Femur (tissue), 1 donor: ENCODE measurements at regions not wholly inside any gene's neighbourhood (a gene's known extent, or its start where the extent isn't known, plus 50 kb on each side); places are given as distances from the start of the nearest gene placed in this dataset.

ENCODE experiments used
- DNase-seq: peaks from one replicate; pipeline ENCODE4 v3.0.0-alpha.2; 2017

GRCh38 chr18:75558790-75559189 is 131.3 kb upstream of the SMIM21 start:
- DNase-seq, result no peak

GRCh38 chr18:75556841-75557240 is 129.3 kb upstream of the SMIM21 start:
- no peak for DNase-seq

- no peak for DNase-seq
Measured at GRCh38 chr18:75554644-75555185, 127.2 kb upstream of the SMIM21 start.

GRCh38 chr18:75554176-75554575 is 126.7 kb upstream of the SMIM21 start:
- DNase-seq, result no peak

DNA sequence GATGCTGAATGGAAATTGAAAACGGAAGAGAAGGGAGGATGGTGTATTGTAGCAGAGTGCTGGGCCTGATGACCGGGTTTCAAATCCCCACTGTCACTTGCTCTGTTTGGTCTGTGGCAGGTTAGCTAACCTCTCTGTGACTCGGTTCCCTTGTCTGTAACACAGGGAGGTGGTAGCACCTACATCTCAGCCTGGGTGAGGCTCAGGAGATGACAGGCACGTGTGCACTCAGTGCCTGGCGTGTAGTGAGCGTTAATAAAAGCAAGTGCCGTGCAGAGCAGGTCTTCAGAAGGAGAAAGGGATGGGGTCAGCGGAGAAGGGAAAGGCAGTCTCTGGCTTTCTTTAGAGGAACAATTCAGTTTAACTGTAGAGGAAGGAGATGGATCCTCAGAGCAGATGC is 125.5 kb upstream of the SMIM21 start:
- DNase-seq, result no peak

DNA sequence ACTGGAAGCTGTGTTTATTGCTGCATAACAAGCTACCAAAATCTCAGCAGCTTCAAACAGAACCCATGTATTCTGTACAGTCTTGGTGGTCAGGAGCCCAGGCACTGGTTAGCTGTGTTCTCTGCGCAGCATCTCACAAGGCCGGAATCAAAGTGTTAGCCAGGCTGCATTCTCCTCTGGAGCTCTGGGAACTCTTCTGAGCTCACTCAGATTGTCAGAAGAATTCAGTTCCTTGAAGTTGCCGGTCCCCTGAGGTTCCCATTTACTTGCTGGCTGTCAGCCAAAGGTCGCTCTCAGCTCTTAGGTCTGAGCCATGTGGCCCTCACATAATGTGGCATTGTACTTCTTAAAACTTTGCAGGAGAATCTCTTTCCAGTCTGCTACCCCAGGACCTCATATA is 123.6 kb upstream of the SMIM21 start:
- no peak for DNase-seq

- DNase-seq, result peak; percentile 52
Measured at GRCh38 chr18:75548353-75548905, 120.9 kb upstream of the SMIM21 start.

DNA sequence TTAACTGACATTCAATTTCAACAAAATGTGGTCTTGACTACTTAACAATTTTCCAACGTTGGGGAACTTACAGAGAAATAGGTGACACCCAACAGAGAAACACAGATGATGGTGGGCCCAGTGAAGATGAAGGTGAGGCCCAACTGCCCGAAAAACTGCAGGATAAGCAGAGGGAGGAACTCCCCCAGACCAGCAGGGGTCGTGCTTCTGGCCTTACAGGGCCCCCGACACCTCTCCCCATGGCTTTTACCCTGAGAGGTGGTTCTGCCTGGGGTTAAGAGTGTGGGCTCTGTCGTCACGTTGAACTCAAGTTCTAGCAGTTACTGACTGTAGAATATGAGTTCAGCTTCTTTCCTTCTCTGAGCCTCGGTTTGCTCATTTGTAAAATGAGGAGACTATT is 119.5 kb upstream of the SMIM21 start:
- DNase-seq, result no peak

GRCh38 chr18:75545189-75545588 is 117.7 kb upstream of the SMIM21 start:
- DNase-seq, result no peak

GRCh38 chr18:75544496-75544895 is 117.0 kb upstream of the SMIM21 start:
- DNase-seq, result no peak

GRCh38 chr18:75544051-75544481 is 116.6 kb upstream of the SMIM21 start:
- no peak for DNase-seq

- DNase-seq, result no peak
Measured at GRCh38 chr18:75538727-75539126, 111.2 kb upstream of the SMIM21 start.

DNA sequence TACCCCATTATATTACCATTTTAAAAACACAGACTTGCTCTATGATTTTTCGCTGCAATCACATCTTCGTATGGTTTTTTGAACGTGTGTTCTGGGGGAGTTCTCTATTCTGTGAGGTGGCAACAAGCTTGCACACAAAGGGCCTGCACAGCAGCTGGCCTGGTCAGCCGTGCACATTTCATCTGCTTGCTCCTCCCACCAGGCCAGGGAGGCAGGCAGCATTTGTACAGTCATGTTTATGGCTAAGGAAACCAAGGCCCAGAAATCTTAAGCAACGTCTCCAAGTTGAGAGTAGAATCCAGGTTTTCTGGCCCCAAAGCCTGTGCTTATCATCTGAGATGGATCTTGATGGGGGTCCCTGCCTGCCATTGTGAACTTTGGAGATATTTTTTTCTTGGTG is 106.4 kb upstream of the SMIM21 start:
- DNase-seq, result no peak

DNA sequence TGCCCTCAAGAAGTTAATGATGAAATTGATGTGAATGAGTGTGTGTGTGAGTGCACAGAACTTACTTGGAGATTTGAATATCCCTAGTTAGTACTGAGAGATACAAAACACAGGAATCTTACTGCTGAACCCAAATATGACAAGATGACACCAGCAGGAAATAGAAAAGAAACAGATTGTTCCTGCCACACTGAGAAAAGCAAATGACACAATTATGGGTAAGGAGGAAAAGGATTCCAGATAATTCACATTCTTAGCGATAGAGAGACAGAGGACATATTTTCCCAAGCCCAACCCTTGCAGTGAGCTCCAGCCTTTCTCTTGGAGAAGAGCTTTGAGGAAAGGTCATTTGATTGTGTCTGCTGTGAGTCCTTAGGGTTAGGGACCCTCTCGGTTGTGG is 105.7 kb upstream of the SMIM21 start:
- no peak for DNase-seq

DNA sequence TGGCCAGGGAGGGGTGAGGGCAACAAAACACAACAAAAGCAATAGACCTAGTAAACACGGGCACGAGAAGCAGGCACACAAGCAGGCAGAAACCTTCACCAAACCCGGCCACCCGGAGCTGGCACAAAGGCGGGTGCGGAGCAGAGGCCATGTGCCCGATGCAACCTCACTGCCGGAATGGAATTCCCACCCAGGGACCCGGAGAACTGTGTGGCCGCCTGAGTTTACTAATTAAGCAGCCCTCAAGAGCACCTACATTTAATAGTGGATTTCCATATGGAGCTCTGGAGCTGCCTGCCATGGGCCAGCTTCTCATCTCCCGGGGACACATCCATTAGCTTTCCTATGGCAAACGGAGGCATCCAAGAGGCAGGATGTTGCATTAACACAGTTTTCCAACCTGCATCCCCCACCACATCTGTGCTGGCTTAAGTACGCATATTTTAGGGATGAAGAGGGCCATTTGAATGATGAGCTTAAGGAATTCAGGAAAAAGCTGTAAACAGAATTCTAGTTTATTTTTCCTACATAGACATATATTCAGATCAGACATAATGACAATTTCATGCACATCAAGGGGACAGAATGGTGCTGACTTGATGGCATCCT is 104.5 kb upstream of the SMIM21 start:
- no peak for DNase-seq

DNA sequence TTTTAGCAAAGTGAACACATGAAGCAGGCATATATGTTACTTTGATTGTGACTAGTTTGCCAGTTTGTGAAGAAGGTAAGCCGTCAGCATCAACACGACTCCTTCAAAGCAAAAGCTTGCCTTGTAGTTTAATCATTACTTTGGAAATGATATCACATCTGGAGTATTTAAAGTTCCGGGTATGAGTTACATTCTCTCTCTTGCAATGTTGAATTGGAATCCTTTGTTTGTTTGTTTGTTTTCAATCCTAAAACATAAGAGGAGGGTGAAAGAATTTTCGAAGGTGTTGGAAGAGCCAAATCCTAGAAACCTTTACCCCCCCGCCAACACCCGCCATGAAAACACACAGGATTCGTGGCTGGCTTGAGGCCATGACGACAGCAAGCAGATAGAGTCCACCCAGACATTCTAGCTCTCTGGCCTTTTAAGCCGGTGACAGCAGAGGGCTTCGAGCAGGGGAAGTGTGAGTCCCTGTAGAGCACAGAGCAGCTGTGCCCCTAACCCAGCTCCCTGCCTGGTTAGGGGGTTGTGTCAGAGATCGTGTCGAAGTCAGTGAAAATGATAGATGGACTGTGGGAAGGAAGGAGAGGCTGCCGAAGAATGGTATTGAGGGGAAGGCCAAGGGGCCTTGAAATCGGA is 103.8 kb upstream of the SMIM21 start:
- no peak for DNase-seq

GRCh38 chr18:75530566-75531211 is 103.2 kb upstream of the SMIM21 start:
- no peak for DNase-seq

GRCh38 chr18:75530118-75530517 is 102.6 kb upstream of the SMIM21 start:
- DNase-seq, result no peak

GRCh38 chr18:75529394-75529793 is 101.9 kb upstream of the SMIM21 start:
- DNase-seq, result no peak

DNA sequence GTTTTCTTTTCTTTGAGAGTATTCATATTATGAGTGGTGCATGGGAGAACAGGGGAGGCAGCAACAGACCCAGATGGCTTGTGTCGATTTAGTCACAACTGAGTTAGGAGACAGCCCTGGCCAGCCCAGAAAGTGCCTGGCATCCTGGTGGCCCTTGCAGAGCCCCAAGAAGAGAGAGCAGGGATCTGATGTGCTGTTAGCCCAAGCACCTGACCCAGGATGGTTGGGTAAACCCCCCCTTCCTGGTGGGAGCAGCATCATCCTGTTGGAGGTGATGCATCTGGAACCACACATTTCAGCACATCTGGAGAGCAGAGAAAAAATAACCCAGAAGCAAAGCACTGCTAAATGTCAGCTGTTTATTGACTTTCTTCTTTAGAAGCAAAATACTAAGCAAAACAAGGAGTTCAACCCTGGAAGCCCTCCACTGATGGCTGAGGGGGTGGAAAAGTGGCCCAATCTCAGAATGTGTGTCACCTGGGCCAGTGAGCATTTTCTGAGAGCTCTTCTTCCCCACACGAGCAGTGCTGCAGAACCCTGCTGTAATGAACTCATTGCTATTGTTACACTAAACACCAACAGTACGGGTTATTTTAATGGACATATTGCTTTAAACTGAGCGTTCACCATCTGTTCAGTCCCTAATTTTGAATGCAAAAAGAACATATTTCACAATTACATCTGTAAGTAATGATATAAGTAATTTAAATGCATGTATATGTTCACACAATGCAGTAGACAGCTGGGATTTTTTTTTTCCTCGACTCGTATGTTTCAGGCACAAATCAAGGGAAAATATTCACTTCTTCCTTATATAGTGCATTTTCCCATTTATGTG is 100.6 kb upstream of the SMIM21 start:
- no peak for DNase-seq

DNA sequence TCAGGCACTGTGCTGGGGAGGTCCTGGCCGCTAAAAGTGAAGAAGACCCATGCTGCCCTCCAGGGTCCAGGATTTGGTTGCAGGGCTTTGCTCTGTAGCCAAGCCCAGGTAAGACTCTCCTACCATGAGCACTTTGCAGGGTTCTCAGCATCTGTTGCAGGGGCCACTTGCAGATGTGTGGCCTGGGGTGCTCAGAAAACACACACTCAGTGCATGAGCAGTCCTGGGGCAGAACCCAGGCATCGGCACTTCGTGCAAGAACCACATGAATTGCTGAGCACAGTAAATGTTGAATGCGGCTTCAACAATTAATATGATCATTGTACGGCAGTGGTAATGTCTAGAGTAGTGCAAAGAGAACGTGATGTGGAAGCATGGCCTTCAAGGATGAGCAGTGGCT is 98.5 kb upstream of the SMIM21 start:
- no peak for DNase-seq

GRCh38 chr18:75525331-75525730 is 97.8 kb upstream of the SMIM21 start:
- no peak for DNase-seq

DNA sequence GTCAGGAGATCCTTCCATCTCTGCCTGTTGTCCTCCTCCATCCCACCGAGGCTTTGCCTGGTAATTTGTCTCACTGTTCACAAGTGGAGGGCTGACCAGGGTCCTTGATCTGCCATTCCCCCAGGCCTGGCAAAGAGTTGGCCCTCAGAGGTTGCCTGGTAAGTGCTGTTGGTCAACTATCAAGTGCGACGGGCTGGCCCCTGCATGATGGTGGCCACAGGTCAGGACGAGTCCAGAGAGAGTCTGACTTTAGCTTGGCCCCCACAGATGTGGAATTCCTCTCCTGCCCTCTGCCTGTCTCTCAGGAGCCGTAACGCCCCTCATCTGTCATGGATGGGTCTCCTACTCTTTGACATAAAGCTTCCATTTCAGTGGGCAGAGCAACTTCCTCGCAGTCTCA is 97.3 kb upstream of the SMIM21 start:
- no peak for DNase-seq
